SH-SY5Y (cell line): ENCODE measurements at regions not wholly inside any gene's neighbourhood (a gene's known extent, or its start where the extent isn't known, plus 50 kb on each side); places are given as distances from the start of the nearest gene placed in this dataset.

Experiments
- GATA2 ChIP-seq: IDR thresholded peaks from 2 replicates; pipeline ENCODE4 v1.6.1; 2011; ENCODE audit warnings: mild to moderate bottlenecking, low read depth, low read length
- GATA3 ChIP-seq: IDR thresholded peaks from 2 replicates; pipeline ENCODE4 v1.6.1; 2011; ENCODE audit warnings: low read depth, mild to moderate bottlenecking, low read length, moderate library complexity

- no peak for TF ChIP-seq GATA3
- TF ChIP-seq GATA2: no peak
Observed at GRCh38 chrX:128862557-128862956, 660.7 kb downstream of the SMARCA1 start.

- TF ChIP-seq GATA2 (no peak), GATA3 (no peak)
Observed at GRCh38 chrX:128848374-128848773, 674.9 kb downstream of the SMARCA1 start.

- TF ChIP-seq GATA2: no peak
- TF ChIP-seq GATA3: no peak
Observed at GRCh38 chrX:128846385-128846784, 676.9 kb downstream of the SMARCA1 start.

GRCh38 chrX:128818690-128819089, 704.6 kb downstream of the SMARCA1 start:
- TF ChIP-seq GATA2: no peak
- TF ChIP-seq GATA3: no peak

GRCh38 chrX:128816919-128817318, 706.4 kb downstream of the SMARCA1 start:
- TF ChIP-seq GATA3 (no peak), GATA2 (no peak)

GRCh38 chrX:128807367-128807766, 715.9 kb downstream of the SMARCA1 start:
- TF ChIP-seq GATA2 (no peak), GATA3 (no peak)

GRCh38 chrX:128805236-128805635, 718.1 kb downstream of the SMARCA1 start:
- no peak for TF ChIP-seq GATA2

GRCh38 chrX:128804828-128805227, 718.5 kb downstream of the SMARCA1 start:
- no peak for TF ChIP-seq GATA3
- TF ChIP-seq GATA2: no peak

- TF ChIP-seq GATA3 (no peak), GATA2 (no peak)
Observed at GRCh38 chrX:128800138-128800537, 723.2 kb downstream of the SMARCA1 start.

GRCh38 chrX:128781506-128781905, 729.3 kb upstream of the ACTRT1 start:
- TF ChIP-seq GATA2 (no peak), GATA3 (no peak)

GRCh38 chrX:128780934-128781333, 728.7 kb upstream of the ACTRT1 start:
- TF ChIP-seq GATA2 (no peak), GATA3 (no peak)

GRCh38 chrX:128769495-128769894, 717.3 kb upstream of the ACTRT1 start:
- TF ChIP-seq GATA2 (no peak), GATA3 (no peak)

- no peak for TF ChIP-seq GATA2
Observed at GRCh38 chrX:128759745-128760144, 707.5 kb upstream of the ACTRT1 start.

GRCh38 chrX:128759177-128759576, 707.0 kb upstream of the ACTRT1 start:
- TF ChIP-seq GATA3: no peak
- TF ChIP-seq GATA2: no peak

GRCh38 chrX:128754130-128754529, 701.9 kb upstream of the ACTRT1 start:
- no peak for TF ChIP-seq GATA3
- no peak for TF ChIP-seq GATA2

GRCh38 chrX:128739539-128739938, 687.3 kb upstream of the ACTRT1 start:
- no peak for TF ChIP-seq GATA3
- TF ChIP-seq GATA2: no peak

- TF ChIP-seq GATA2 (no peak), GATA3 (no peak)
Observed at GRCh38 chrX:128728943-128729342, 676.7 kb upstream of the ACTRT1 start.
